ENCODE measurements at regions not wholly inside any gene's neighbourhood (a gene's known extent, or its start where the extent isn't known, plus 50 kb on each side); places are given as distances from the start of the nearest gene placed in this dataset.

DNA sequence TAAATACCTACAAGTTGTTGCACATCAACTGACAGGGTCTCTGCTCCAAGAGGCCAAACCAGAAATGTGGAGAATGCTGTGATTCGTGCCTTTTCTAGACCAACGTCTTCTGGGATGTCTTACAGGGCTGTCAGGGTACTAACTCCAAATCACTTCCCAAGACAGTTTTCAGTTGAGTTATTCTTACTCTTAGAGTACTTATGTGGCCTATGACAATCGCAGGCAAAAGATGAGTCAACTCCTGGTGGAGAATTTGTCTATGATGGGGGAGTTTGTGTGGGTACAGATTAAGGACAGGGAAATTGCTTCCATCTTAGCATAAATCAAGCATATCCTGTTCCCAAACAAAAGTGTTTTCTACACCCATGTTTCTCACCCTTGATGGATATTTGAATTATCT lies 734.8 kb downstream of the TNS3 start:
- TF ChIP-seq PAX5 (IDR thresholded peaks at IDR 0.05; ENCODE audit: insufficient read depth, low read length, severe bottlenecking): no peak
- no peak for TF ChIP-seq POLR2AphosphoS5 (IDR thresholded peaks at IDR 0.05; ENCODE audit: low read depth, low read length)
- no peak for TF ChIP-seq POU2F2 (IDR thresholded peaks at IDR 0.05; ENCODE audit: low read depth, low read length)
